GM19452 (cell line): ENCODE measurements at regions not wholly inside any gene's neighbourhood (a gene's known extent, or its start where the extent isn't known, plus 50 kb on each side); places are given as distances from the start of the nearest gene placed in this dataset.
"Not testable (repeated sequence)": the region's sequence is repeated elsewhere in the genome, so short reads cannot be mapped to it uniquely, and the experiment has no call there.

Source experiments
- ATAC-seq: cut with Tn5 transposase; IDR thresholded peaks from one replicate; pipeline ENCODE4 v1.9.1; 2021; ENCODE audit not compliant: unreplicated experiment

DNA sequence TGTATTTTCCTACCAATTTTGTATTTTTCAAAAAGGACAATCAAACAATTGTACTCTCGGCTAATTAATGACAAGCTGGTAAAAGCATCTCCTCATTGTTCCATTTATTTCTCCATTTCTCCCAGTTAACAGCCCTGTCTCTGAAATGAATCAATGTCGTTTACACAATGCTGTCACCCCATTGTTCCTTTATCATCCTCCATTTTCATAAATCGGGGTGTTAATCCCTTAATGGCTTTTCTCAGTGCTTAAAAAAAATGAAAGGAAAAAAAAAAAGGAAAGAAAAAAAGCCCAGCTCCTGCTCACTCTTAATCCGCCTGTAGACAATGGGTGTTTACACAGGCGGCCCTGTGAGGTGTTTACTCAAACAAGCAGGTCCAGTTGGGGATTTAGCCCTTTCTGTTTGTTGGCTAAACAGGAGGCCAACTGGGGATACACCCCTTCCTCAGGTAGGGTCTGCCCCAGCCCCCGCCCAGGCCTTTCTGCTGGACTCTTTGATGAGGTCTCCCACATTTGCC is 86.8 kb upstream of the SALL1 start:
- ATAC-seq, result no peak

DNA sequence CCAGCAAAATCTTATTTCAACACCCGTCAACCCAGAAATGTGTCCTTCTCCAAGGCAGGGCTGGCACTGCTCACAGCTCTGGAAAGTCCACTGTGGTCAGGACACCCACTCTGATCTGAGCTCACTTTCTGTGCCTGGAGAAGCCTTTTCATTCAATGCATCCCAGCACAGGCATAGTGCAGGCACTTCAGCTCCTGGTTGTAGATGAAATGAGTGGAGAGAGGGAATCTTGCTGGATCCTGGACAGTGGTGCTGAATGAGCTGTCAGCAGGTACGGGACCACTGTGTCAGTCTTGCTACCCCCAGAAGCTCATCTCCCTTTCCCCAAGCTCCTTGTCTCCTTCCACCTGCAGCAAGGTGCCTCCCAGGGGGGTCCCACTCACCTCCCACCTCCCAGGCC is 86.1 kb upstream of the SALL1 start:
- ATAC-seq, result no peak

- ATAC-seq, result no peak
These were observed 85.5 kb upstream of the SALL1 start for GRCh38 chr16:51236583-51236982.

DNA sequence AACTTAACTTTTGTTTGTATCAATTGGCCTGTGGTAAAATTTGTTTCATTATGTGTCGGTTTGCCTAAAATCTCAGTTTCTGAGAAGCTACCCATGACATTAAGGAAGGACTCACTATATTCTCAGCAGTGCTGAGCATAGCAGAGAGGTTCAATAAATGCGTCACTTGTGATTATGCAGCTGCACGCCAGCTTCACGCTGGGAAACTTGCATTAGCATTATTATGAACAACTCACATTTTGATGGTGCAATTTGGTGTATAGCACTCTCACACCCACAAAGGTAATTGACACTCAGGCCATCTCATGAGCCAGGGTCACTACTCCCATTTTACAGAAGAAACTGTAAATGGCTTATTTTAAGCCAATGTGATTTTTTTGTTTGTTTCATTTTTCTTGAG is 80.6 kb upstream of the SALL1 start:
- no peak for ATAC-seq

DNA sequence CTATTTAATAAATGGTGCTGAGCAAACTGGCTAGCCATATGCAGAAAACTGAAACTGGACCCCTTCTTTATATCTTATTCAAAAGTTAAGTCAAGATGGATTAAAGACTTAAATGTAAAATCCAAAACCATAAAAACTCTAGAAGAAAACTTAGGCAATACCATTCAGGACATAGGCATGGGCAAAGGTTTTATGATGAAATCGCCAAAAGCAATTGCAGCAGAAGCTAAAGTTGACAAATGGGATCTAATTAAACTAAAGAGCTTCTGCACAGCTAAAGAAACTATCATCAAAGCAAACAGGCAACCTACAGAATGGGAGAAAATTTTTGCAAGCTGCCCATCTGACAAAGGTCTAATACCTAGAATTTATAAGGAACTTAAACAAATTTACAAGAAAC is 79.0 kb upstream of the SALL1 start:
- ATAC-seq, result not testable (repeated sequence)

- ATAC-seq, result no peak
These were observed 77.1 kb upstream of the SALL1 start for GRCh38 chr16:51228097-51228659.

DNA sequence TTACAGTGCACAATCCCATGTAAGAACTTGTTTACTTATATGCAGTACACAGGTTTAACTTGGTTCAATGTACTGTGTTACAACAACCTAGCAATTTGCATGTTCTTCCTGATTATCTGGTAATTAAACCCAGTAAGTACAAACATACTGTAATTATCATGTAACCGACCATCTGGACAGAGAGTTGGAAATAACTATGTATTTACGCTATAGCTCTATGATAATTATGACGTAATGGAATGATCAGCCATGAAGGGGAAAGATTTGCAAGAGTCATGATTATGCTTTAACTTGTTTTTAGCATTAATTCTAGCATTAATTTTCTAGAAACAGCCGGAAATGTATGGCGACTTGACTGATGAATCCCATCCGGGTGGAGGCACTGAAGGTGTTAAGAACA is 74.8 kb upstream of the SALL1 start:
- ATAC-seq, result no peak

GRCh38 chr16:51224317-51224716 is 73.2 kb upstream of the SALL1 start:
- no peak for ATAC-seq

DNA sequence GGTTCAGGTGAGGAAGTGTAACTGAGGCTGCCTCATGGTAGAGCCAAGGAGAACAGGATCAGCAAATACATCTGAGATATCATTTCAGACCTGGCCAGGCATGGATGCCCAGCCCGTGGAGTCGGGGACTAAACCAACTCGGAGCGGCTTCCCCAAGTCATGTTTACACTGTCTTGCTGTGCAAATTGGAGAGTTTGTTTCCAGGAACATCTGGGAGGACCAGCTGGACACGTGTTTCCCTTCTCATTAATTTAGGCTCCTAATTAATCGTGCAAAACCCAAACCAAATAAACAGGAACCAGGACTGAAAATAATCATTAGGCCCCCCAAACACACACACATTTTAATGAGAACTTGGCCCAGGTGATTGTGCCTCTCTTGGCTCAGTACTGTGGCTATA is 70.9 kb upstream of the SALL1 start:
- no peak for ATAC-seq

GRCh38 chr16:51211148-51211547 is 60.1 kb upstream of the SALL1 start:
- no peak for ATAC-seq

GRCh38 chr16:51210087-51210486 is 59.0 kb upstream of the SALL1 start:
- no peak for ATAC-seq

- ATAC-seq, result no peak
These were observed 50.5 kb upstream of the SALL1 start for GRCh38 chr16:51201604-51202003.
